ENCODE measurements at regions not wholly inside any gene's neighbourhood (a gene's known extent, or its start where the extent isn't known, plus 50 kb on each side); places are given as distances from the start of the nearest gene placed in this dataset.

DNA sequence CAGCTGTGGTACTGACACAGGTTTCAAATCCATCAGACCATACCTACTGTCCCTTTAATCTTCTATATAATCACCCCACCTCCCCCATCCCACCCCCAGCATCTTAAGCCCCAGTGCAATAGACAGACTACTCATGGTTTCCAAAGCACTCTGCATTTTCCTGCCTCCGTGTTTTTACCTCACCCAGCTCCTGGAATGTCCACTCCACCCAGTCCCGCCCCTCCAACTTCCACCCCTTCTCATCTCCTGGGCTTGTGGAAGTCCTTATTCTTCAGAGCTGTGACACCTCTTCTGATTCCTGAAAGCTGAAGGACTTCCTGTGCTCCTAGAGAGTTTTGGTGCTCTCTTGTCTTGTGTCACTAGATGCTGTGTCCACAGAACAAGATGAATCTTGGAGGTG is 94.3 kb downstream of the EFNB1 start:
- H3K79me2 ChIP-seq (ENCODE audit: control insufficient read depth, insufficient read depth, low read length) = no peaks in the 10 kb centered on the region
- H3K4me3 ChIP-seq (replicated peaks in 1 of 3; ENCODE audit: insufficient read depth in 1 of 3, low read depth in 1 of 3, low read length in 3 of 3) = no peak overlapping the region
- dilution Hi-C loops (cut with MboI; ENCODE audit: extremely low pct_ligation_motif_present, low sequenced_read_pairs) = no loop called here
- H3K36me3 ChIP-seq (ENCODE audit: control insufficient read depth in 2 of 2, extremely low read depth in 1 of 2, insufficient read depth in 2 of 2, low read length in 2 of 2) = no peaks in the 10 kb centered on the region
- no peaks in the 10 kb centered on the region for H3K27me3 ChIP-seq (ENCODE audit: control insufficient read depth in 2 of 2, insufficient read depth in 2 of 2, low read length in 2 of 2)
- intact Hi-C loops (cut with micrococcal nuclease) = no loop called here
- no peak for FAIRE-seq
- no peak overlapping the region for H3K9ac ChIP-seq (replicated peaks; ENCODE audit: extremely low read depth, insufficient read depth, low read length)
- no peak overlapping the region for H3K4me2 ChIP-seq (ENCODE audit: insufficient read depth, low read length)
- POLR2A ChIA-PET = no interaction called here
- CTCF ChIA-PET = no interaction called here
- no peaks in the 10 kb centered on the region for H4K20me1 ChIP-seq (replicated peaks; ENCODE audit: control insufficient read depth, extremely low read depth, insufficient read depth, low read length)
- no peaks in the 10 kb centered on the region for H3K9me3 ChIP-seq (replicated peaks; ENCODE audit: control insufficient read depth, insufficient read depth, low read length)
- H3K4me1 ChIP-seq (ENCODE audit: control insufficient read depth, extremely low read depth, insufficient read depth, low read length) = no peaks in the 10 kb centered on the region
- BruUV-seq (replicated peaks) = no TSS peak
- TF ChIP-seq JUN (IDR thresholded peaks at IDR 0.05; ENCODE audit: borderline replicate concordance, insufficient read depth, insufficient read length, low read depth) (no peak), EZH2 (IDR thresholded peaks at IDR 0.05; ENCODE audit: borderline replicate concordance, low read depth, low read length, severe bottlenecking) (no peak), POLR2A (IDR thresholded peaks at IDR 0.05; ENCODE audit: low read depth, low read length) (no peak), MYC (IDR thresholded peaks at IDR 0.05; ENCODE audit: low read depth, low read length) (no peak), GATA2 (IDR thresholded peaks at IDR 0.05; ENCODE audit: insufficient read depth, insufficient read length, low read depth, low read length) (no peak), POLR2AphosphoS5 (IDR thresholded peaks at IDR 0.05; ENCODE audit: insufficient read depth, low read depth, low read length) (no peak), FOS (IDR thresholded peaks at IDR 0.05; ENCODE audit: borderline replicate concordance, insufficient read depth, low read length) (no peak)
- TF ChIP-seq, protein P1, sequence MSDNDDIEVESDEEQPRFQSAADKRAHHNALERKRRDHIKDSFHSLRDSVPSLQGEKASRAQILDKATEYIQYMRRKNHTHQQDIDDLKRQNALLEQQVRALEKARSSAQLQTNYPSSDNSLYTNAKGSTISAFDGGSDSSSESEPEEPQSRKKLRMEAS (IDR thresholded peaks at IDR 0.05; ENCODE audit: insufficient read depth, insufficient read length) = no peak
- TF ChIP-seq, protein P2, sequence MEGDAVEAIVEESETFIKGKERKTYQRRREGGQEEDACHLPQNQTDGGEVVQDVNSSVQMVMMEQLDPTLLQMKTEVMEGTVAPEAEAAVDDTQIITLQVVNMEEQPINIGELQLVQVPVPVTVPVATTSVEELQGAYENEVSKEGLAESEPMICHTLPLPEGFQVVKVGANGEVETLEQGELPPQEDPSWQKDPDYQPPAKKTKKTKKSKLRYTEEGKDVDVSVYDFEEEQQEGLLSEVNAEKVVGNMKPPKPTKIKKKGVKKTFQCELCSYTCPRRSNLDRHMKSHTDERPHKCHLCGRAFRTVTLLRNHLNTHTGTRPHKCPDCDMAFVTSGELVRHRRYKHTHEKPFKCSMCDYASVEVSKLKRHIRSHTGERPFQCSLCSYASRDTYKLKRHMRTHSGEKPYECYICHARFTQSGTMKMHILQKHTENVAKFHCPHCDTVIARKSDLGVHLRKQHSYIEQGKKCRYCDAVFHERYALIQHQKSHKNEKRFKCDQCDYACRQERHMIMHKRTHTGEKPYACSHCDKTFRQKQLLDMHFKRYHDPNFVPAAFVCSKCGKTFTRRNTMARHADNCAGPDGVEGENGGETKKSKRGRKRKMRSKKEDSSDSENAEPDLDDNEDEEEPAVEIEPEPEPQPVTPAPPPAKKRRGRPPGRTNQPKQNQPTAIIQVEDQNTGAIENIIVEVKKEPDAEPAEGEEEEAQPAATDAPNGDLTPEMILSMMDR (IDR thresholded peaks at IDR 0.05; ENCODE audit: extremely low read depth in 1 of 2, insufficient read depth in 1 of 2, low read depth in 1 of 2, low read length in 2 of 2) = no peak
- no peak for DNase-seq (ENCODE audit: low read depth, low spot score)
- no peak overlapping the region for H2AFZ ChIP-seq (ENCODE audit: low read depth, low read length)
- H3K9me1 ChIP-seq (replicated peaks; ENCODE audit: control insufficient read depth, extremely low read depth, insufficient read depth, low read length) = no peaks in the 10 kb centered on the region
- no peak overlapping the region for H3K27ac ChIP-seq (ENCODE audit: insufficient read depth, low read depth, low read length)

Data from endothelial cell of umbilical vein (primary cell).